HuH-7.5 (cell line): ENCODE measurements at regions not wholly inside any gene's neighbourhood (a gene's known extent, or its start where the extent isn't known, plus 50 kb on each side); places are given as distances from the start of the nearest gene placed in this dataset.

Source experiments
- DNase-seq: peaks from one replicate; pipeline ENCODE4 v3.0.0; 2011; ENCODE audit warnings: low spot score

GRCh38 chr2:19435815-19436214 is 77.4 kb upstream of the OSR1 start:
- no peak for DNase-seq

- DNase-seq: no peak
Measured at GRCh38 chr2:19434413-19434812, 76.0 kb upstream of the OSR1 start.

- DNase-seq: no peak
Measured at GRCh38 chr2:19426941-19427340, 68.5 kb upstream of the OSR1 start.

- DNase-seq: no peak
Measured at GRCh38 chr2:19426144-19426543, 67.7 kb upstream of the OSR1 start.

- no peak for DNase-seq
Measured at GRCh38 chr2:19425419-19425818, 67.0 kb upstream of the OSR1 start.

GRCh38 chr2:19419211-19419880 is 60.9 kb upstream of the OSR1 start:
- no peak for DNase-seq

- DNase-seq: no peak
Measured at GRCh38 chr2:19416784-19417684, 58.6 kb upstream of the OSR1 start.

GRCh38 chr2:19416083-19416482 is 57.7 kb upstream of the OSR1 start:
- DNase-seq: no peak

GRCh38 chr2:19409046-19409445 is 50.6 kb upstream of the OSR1 start:
- DNase-seq: no peak

- no peak for DNase-seq
Measured at GRCh38 chr2:19408592-19408991, 50.2 kb upstream of the OSR1 start.
